22Rv1 (cell line): ENCODE measurements at regions not wholly inside any gene's neighbourhood (a gene's known extent, or its start where the extent isn't known, plus 50 kb on each side); places are given as distances from the start of the nearest gene placed in this dataset.

Source experiments
- CTCF ChIP-seq: fragments of 450-650 bp; IDR thresholded peaks from 2 replicates; pipeline ENCODE4 v1.5.1; 2017; ENCODE audit warnings: mild to moderate bottlenecking
- ZFX ChIP-seq: fragments of 450-650 bp; IDR thresholded peaks from 2 replicates; pipeline ENCODE4 v1.6.1; 2017; ENCODE audit warnings: antibody characterized with exemption, borderline replicate concordance

GRCh38 chr13:85590231-85590931 is 208.8 kb downstream of the SLITRK6 start:
- TF ChIP-seq CTCF (no peak), ZFX (no peak)
